ENCODE measurements at regions not wholly inside any gene's neighbourhood (a gene's known extent, or its start where the extent isn't known, plus 50 kb on each side); places are given as distances from the start of the nearest gene placed in this dataset.

GRCh38 chr12:107436836-107437235 lies 248.8 kb upstream of the PWP1 start:
- DNase-seq (ENCODE audit: extremely low read depth, low read depth): no peak

GRCh38 chr12:107437954-107438353 lies 247.6 kb upstream of the PWP1 start:
- DNase-seq (ENCODE audit: extremely low read depth, low read depth): no peak

GRCh38 chr12:107439026-107439738 lies 246.4 kb upstream of the PWP1 start:
- no peak for DNase-seq (ENCODE audit: extremely low read depth, low read depth)

GRCh38 chr12:107440606-107441005 lies 245.0 kb upstream of the PWP1 start:
- no peak for DNase-seq (ENCODE audit: extremely low read depth, low read depth)

GRCh38 chr12:107441665-107442300 lies 243.8 kb upstream of the PWP1 start:
- no peak for DNase-seq (ENCODE audit: extremely low read depth, low read depth)

- no peak for DNase-seq (ENCODE audit: extremely low read depth, low read depth)
Observed at GRCh38 chr12:107442326-107442987, 243.1 kb upstream of the PWP1 start.

- DNase-seq (ENCODE audit: extremely low read depth, low read depth): no peak
Observed at GRCh38 chr12:107443320-107444090, 242.1 kb upstream of the PWP1 start.

GRCh38 chr12:107444771-107445170 lies 240.8 kb upstream of the PWP1 start:
- no peak for DNase-seq (ENCODE audit: extremely low read depth, low read depth)

- DNase-seq (ENCODE audit: extremely low read depth, low read depth): no peak
Observed at GRCh38 chr12:107446476-107446875, 239.1 kb upstream of the PWP1 start.

- no peak for DNase-seq (ENCODE audit: extremely low read depth, low read depth)
Observed at GRCh38 chr12:107447336-107447735, 238.3 kb upstream of the PWP1 start.

- DNase-seq (ENCODE audit: extremely low read depth, low read depth): no peak
Observed at GRCh38 chr12:107448198-107448597, 237.4 kb upstream of the PWP1 start.

GRCh38 chr12:107449891-107450290 lies 235.7 kb upstream of the PWP1 start:
- no peak for DNase-seq (ENCODE audit: extremely low read depth, low read depth)

GRCh38 chr12:107450541-107450940 lies 235.1 kb upstream of the PWP1 start:
- DNase-seq (ENCODE audit: extremely low read depth, low read depth): no peak

- no peak for DNase-seq (ENCODE audit: extremely low read depth, low read depth)
Observed at GRCh38 chr12:107451246-107451645, 234.4 kb upstream of the PWP1 start.

- no peak for DNase-seq (ENCODE audit: extremely low read depth, low read depth)
Observed at GRCh38 chr12:107454109-107454830, 231.3 kb upstream of the PWP1 start.

GRCh38 chr12:107457362-107457935 lies 228.2 kb upstream of the PWP1 start:
- DNase-seq (ENCODE audit: extremely low read depth, low read depth): no peak

- no peak for DNase-seq (ENCODE audit: extremely low read depth, low read depth)
Observed at GRCh38 chr12:107458163-107458562, 227.4 kb upstream of the PWP1 start.

- no peak for DNase-seq (ENCODE audit: extremely low read depth, low read depth)
Observed at GRCh38 chr12:107458990-107459389, 226.6 kb upstream of the PWP1 start.

GRCh38 chr12:107459641-107460040 lies 226.0 kb upstream of the PWP1 start:
- DNase-seq (ENCODE audit: extremely low read depth, low read depth): no peak
